ENCODE measurements at regions not wholly inside any gene's neighbourhood (a gene's known extent, or its start where the extent isn't known, plus 50 kb on each side); places are given as distances from the start of the nearest gene placed in this dataset.
"Not testable (repeated sequence)": the region's sequence is repeated elsewhere in the genome, so short reads cannot be mapped to it uniquely, and the experiment has no call there.

GRCh38 chr12:20123465-20123864 is 244.9 kb upstream of the PDE3A start:
- DNase-seq (ENCODE audit: low read depth in 2 of 2): no peak

- peak in 1 of 2 experiments; percentile 33 for DNase-seq (ENCODE audit: low read depth in 2 of 2)
Measured at GRCh38 chr12:20125276-20125798, 243.0 kb upstream of the PDE3A start.

- DNase-seq (ENCODE audit: low read depth in 2 of 2): no peak
Measured at GRCh38 chr12:20126601-20127000, 241.7 kb upstream of the PDE3A start.

- DNase-seq (ENCODE audit: low read depth in 2 of 2): no peak
Measured at GRCh38 chr12:20127413-20127812, 240.9 kb upstream of the PDE3A start.

GRCh38 chr12:20128928-20129327 is 239.4 kb upstream of the PDE3A start:
- DNase-seq (ENCODE audit: low read depth in 2 of 2): peak; percentile 52 to 62

GRCh38 chr12:20132818-20133217 is 235.5 kb upstream of the PDE3A start:
- no peak for DNase-seq (ENCODE audit: low read depth in 2 of 2)

GRCh38 chr12:20134652-20135051 is 233.7 kb upstream of the PDE3A start:
- DNase-seq (ENCODE audit: low read depth in 2 of 2): no peak

- no peak for DNase-seq (ENCODE audit: low read depth in 2 of 2)
Measured at GRCh38 chr12:20140751-20141150, 227.6 kb upstream of the PDE3A start.

- no peak for DNase-seq (ENCODE audit: low read depth in 2 of 2)
Measured at GRCh38 chr12:20142316-20142715, 226.0 kb upstream of the PDE3A start.

GRCh38 chr12:20142956-20143355 is 225.4 kb upstream of the PDE3A start:
- DNase-seq (ENCODE audit: low read depth in 2 of 2): no peak

GRCh38 chr12:20144341-20144740 is 224.0 kb upstream of the PDE3A start:
- DNase-seq (ENCODE audit: low read depth in 2 of 2): no peak

GRCh38 chr12:20148241-20148640 is 220.1 kb upstream of the PDE3A start:
- no peak for DNase-seq (ENCODE audit: low read depth in 2 of 2)

GRCh38 chr12:20150835-20151422 is 217.4 kb upstream of the PDE3A start:
- no peak for DNase-seq (ENCODE audit: low read depth in 2 of 2)

- no peak for DNase-seq (ENCODE audit: low read depth in 2 of 2)
Measured at GRCh38 chr12:20154052-20154451, 214.3 kb upstream of the PDE3A start.

GRCh38 chr12:20155374-20155773 is 213.0 kb upstream of the PDE3A start:
- DNase-seq (ENCODE audit: low read depth in 2 of 2): no peak

GRCh38 chr12:20160899-20161298 is 207.4 kb upstream of the PDE3A start:
- not testable (repeated sequence) for DNase-seq (ENCODE audit: low read depth in 2 of 2)

GRCh38 chr12:20174528-20175175 is 193.7 kb upstream of the PDE3A start:
- DNase-seq (ENCODE audit: low read depth in 2 of 2): no peak

GRCh38 chr12:20175704-20176388 is 192.5 kb upstream of the PDE3A start:
- DNase-seq (ENCODE audit: low read depth in 2 of 2): no peak

GRCh38 chr12:20181416-20182180 is 186.7 kb upstream of the PDE3A start:
- DNase-seq (ENCODE audit: low read depth in 2 of 2): no peak

GRCh38 chr12:20183563-20183962 is 184.8 kb upstream of the PDE3A start:
- DNase-seq (ENCODE audit: low read depth in 2 of 2): peak; percentile 52 to 56

- DNase-seq (ENCODE audit: low read depth in 2 of 2): no peak
Measured at GRCh38 chr12:20184514-20184913, 183.8 kb upstream of the PDE3A start.

- DNase-seq (ENCODE audit: low read depth in 2 of 2): no peak
Measured at GRCh38 chr12:20187456-20187855, 180.9 kb upstream of the PDE3A start.
